H9 (cell line): ENCODE measurements at regions not wholly inside any gene's neighbourhood (a gene's known extent, or its start where the extent isn't known, plus 50 kb on each side); places are given as distances from the start of the nearest gene placed in this dataset.

Experiments
- DNase-seq: peaks from one replicate; pipeline ENCODE4 v3.0.0-alpha.2; 2017
- H2AFZ ChIP-seq: one replicate; pipeline ENCODE4 v1.6.1; 2013; ENCODE audit warnings: mild to moderate bottlenecking, low read length, control low read depth, moderate library complexity
- H2AK5ac ChIP-seq: 2 replicates; pipeline ENCODE4 v1.6.1; 2013; ENCODE audit warnings: low read length, control low read depth, mixed read lengths; ENCODE audit not compliant: insufficient read length
- H2BK120ac ChIP-seq: one replicate; pipeline ENCODE4 v1.6.1; 2013; ENCODE audit warnings: low read depth, mild to moderate bottlenecking, low read length, control low read depth, inconsistent platforms; ENCODE audit not compliant: poor library complexity, severe bottlenecking
- H2BK12ac ChIP-seq: 2 replicates; pipeline ENCODE4 v1.6.1; 2013; ENCODE audit warnings: low read length, control low read depth, mixed read lengths, low read depth; ENCODE audit not compliant: insufficient read length
- H2BK15ac ChIP-seq: 2 replicates; pipeline ENCODE4 v1.6.1; 2013; ENCODE audit warnings: low read depth, low read length, control low read depth
- H2BK20ac ChIP-seq: one replicate; pipeline ENCODE4 v1.6.1; 2013; ENCODE audit warnings: low read depth, mild to moderate bottlenecking, low read length, control low read depth, inconsistent platforms; ENCODE audit not compliant: poor library complexity, severe bottlenecking
- H2BK5ac ChIP-seq: 2 replicates; pipeline ENCODE4 v1.6.1; 2013; ENCODE audit warnings: low read length, control low read depth, mixed read lengths; ENCODE audit not compliant: insufficient read length
- H3K14ac ChIP-seq: 2 replicates; pipeline ENCODE4 v1.6.1; 2013; ENCODE audit warnings: low read length, control low read depth; ENCODE audit not compliant: insufficient read depth
- H3K18ac ChIP-seq: 2 replicates; pipeline ENCODE4 v1.6.1; 2013; ENCODE audit warnings: low read depth, mild to moderate bottlenecking, mixed read lengths, low read length, control low read depth; ENCODE audit not compliant: insufficient read length
- H3K23ac ChIP-seq: 2 replicates; pipeline ENCODE4 v1.6.1; 2013; ENCODE audit warnings: low read length, control low read depth, mixed read lengths, low read depth; ENCODE audit not compliant: insufficient read length
- H3K23me2 ChIP-seq: 2 replicates; pipeline ENCODE4 v1.6.1; 2013; ENCODE audit warnings: low read depth, mild to moderate bottlenecking, mixed read lengths, low read length, control low read depth; ENCODE audit not compliant: insufficient read length, poor library complexity, severe bottlenecking
- H3K27ac ChIP-seq: 2 replicates; pipeline ENCODE4 v1.5.1; 2013; ENCODE audit warnings: low read length, control low read depth, mixed read lengths, low read depth; ENCODE audit not compliant: insufficient read length
- H3K27me3 ChIP-seq: 2 replicates; pipeline ENCODE4 v1.6.1; 2013; ENCODE audit warnings: low read length, control low read depth, inconsistent platforms; ENCODE audit not compliant: insufficient read depth
- H3K4ac ChIP-seq: 2 replicates; pipeline ENCODE4 v1.6.1; 2013; ENCODE audit warnings: low read depth, mild to moderate bottlenecking, control low read depth, inconsistent platforms, low read length, moderate library complexity
- H3K4me1 ChIP-seq: 2 replicates; pipeline ENCODE4 v1.6.1; 2013; ENCODE audit warnings: low read length, control low read depth, inconsistent platforms; ENCODE audit not compliant: insufficient read depth
- H3K4me2 ChIP-seq: 2 replicates; pipeline ENCODE4 v1.6.1; 2013; ENCODE audit warnings: low read length, control low read depth, mixed read lengths; ENCODE audit not compliant: insufficient read length, insufficient read depth
- H3K56ac ChIP-seq: 2 replicates; pipeline ENCODE4 v1.6.1; 2013; ENCODE audit warnings: low read depth, mild to moderate bottlenecking, mixed read lengths, low read length, control low read depth; ENCODE audit not compliant: insufficient read length
- H3K79me1 ChIP-seq: 2 replicates; pipeline ENCODE4 v1.6.1; 2013; ENCODE audit warnings: low read depth, mild to moderate bottlenecking, moderate library complexity, low read length, control low read depth, inconsistent platforms; ENCODE audit not compliant: insufficient read depth, poor library complexity, severe bottlenecking
- H3K79me2 ChIP-seq: 2 replicates; pipeline ENCODE4 v1.6.1; 2013; ENCODE audit warnings: low read length, control low read depth, inconsistent platforms; ENCODE audit not compliant: insufficient read depth
- H3K9ac ChIP-seq: 2 replicates; pipeline ENCODE4 v1.6.1; 2013; ENCODE audit warnings: low read length, control low read depth, mixed read lengths; ENCODE audit not compliant: insufficient read length; ENCODE audit errors: extremely low read depth
- H3K9me3 ChIP-seq: one replicate; pipeline ENCODE4 v1.6.1; 2013; ENCODE audit warnings: low read depth, low read length, inconsistent platforms; ENCODE audit not compliant: control insufficient read depth
- H3T11ph ChIP-seq: one replicate; pipeline ENCODE4 v1.6.1; 2013; ENCODE audit warnings: mild to moderate bottlenecking, low read length, control low read depth, inconsistent platforms
- H4K20me1 ChIP-seq: one replicate; pipeline ENCODE4 v1.6.1; 2013; ENCODE audit not compliant: control insufficient read depth, insufficient read length, insufficient read depth
- H4K5ac ChIP-seq: 2 replicates; pipeline ENCODE4 v1.6.1; 2013; ENCODE audit warnings: low read depth, mild to moderate bottlenecking, mixed read lengths, low read length, control low read depth; ENCODE audit not compliant: insufficient read length
- H4K8ac ChIP-seq: replicated peaks from 2 replicates; pipeline ENCODE4 v1.6.1; 2013; ENCODE audit warnings: low read length, control low read depth, mixed read lengths, low read depth; ENCODE audit not compliant: insufficient read length
- H4K91ac ChIP-seq: 2 replicates; pipeline ENCODE4 v1.6.1; 2013; ENCODE audit warnings: low read depth, mild to moderate bottlenecking, moderate library complexity, mixed read lengths, low read length, control low read depth; ENCODE audit not compliant: insufficient read length
- H3K27ac Mint-ChIP-seq, 3 experiments: 2 replicates in 2 of 3; 3 replicates in 1 of 3; pipeline ENCODE4 v1.8.0; 2020 to 2021; ENCODE audit warnings: mixed read lengths in 3 of 3, mild to moderate bottlenecking in 1 of 3, moderate library complexity in 1 of 3
- H3K27me3 Mint-ChIP-seq: 2 replicates; pipeline ENCODE4 v1.8.0; 2021; ENCODE audit warnings: low read depth, mild to moderate bottlenecking, moderate library complexity, mixed read lengths
- H3K36me3 Mint-ChIP-seq, 3 experiments: 2 replicates in 2 of 3; 3 replicates in 1 of 3; pipeline ENCODE4 v1.8.0; 2020 to 2021; ENCODE audit warnings: low read depth in 3 of 3, mixed read lengths in 3 of 3; ENCODE audit not compliant: insufficient read depth in 1 of 3
- H3K4me1 Mint-ChIP-seq, 2 experiments: 2 replicates each; pipeline ENCODE4 v1.8.0; 2020; ENCODE audit warnings: mixed read lengths in 2 of 2
- H3K4me3 Mint-ChIP-seq, 2 experiments: 2 replicates in 1 of 2; 3 replicates in 1 of 2; pipeline ENCODE4 v1.8.0; 2020 to 2021; ENCODE audit warnings: mild to moderate bottlenecking in 2 of 2, mixed read lengths in 2 of 2, moderate library complexity in 1 of 2
- H3K9me3 Mint-ChIP-seq, 2 experiments: 2 replicates in 1 of 2; 3 replicates in 1 of 2; pipeline ENCODE4 v1.8.0; 2020; ENCODE audit warnings: mild to moderate bottlenecking in 2 of 2, mixed read lengths in 2 of 2, moderate library complexity in 1 of 2
- CTCF ChIP-seq: fragments of 200-600 bp; sonication (generic); conservative IDR thresholded peaks from 3 replicates; pipeline ENCODE4 v1.8.0; 2021; ENCODE audit warnings: antibody characterized with exemption, mild to moderate bottlenecking
- WGBS: extraction: QIAGEN DNeasy Blood & Tissue Kit; methylation state at CpG from one replicate; pipeline ENCODE4 v1.1.7; 2013; ENCODE audit warnings: missing lambda C conversion rate, low lambda C conversion rate, mixed read lengths; ENCODE audit not compliant: insufficient read length; ENCODE audit errors: extremely low coverage; 5-methylcytosine and 5-hydroxymethylcytosine counted together

GRCh38 chr5:89105171-89105695, 222.2 kb upstream of the MEF2C start:
- Histone ChIP-seq H2BK20ac (no peak overlapping the region), H3K4me2 (no peak overlapping the region), H3K18ac (no peak overlapping the region), H3K4me1 (no peaks in the 10 kb centered on the region), H3K79me1 (no peaks in the 10 kb centered on the region), H3T11ph (no peak overlapping the region), H3K27me3 (no peaks in the 10 kb centered on the region), H2AFZ (no peak overlapping the region), H3K23me2 (no peaks in the 10 kb centered on the region), H3K9me3 (no peaks in the 10 kb centered on the region), H3K9ac (no peak overlapping the region), H3K4ac (no peak overlapping the region), H3K14ac (no peak overlapping the region), H2BK12ac (no peak overlapping the region), H3K27ac (no peak overlapping the region), H2AK5ac (no peak overlapping the region), H2BK120ac (no peak overlapping the region), H4K91ac (no peak overlapping the region), H3K79me2 (no peaks in the 10 kb centered on the region), H3K23ac (no peak overlapping the region), H2BK15ac (no peak overlapping the region), H4K5ac (no peak overlapping the region), H4K8ac (no peak overlapping the region), H2BK5ac (no peak overlapping the region), H4K20me1 (no peaks in the 10 kb centered on the region), H3K56ac (no peak overlapping the region)
- no peaks in the 10 kb centered on the region for H3K36me3 Mint-ChIP-seq
- no peak for TF ChIP-seq CTCF
- no peaks in the 10 kb centered on the region for H3K9me3 Mint-ChIP-seq
- DNase-seq = no peak
- H3K27ac Mint-ChIP-seq = no peak overlapping the region
- H3K4me3 Mint-ChIP-seq = no peak overlapping the region
- no peaks in the 10 kb centered on the region for H3K4me1 Mint-ChIP-seq
- no CpG with 5 or more reads among the region's 1 CpG for WGBS
- H3K27me3 Mint-ChIP-seq = no peaks in the 10 kb centered on the region
